Testis (tissue), 2 donors: ENCODE measurements at regions not wholly inside any gene's neighbourhood (a gene's known extent, or its start where the extent isn't known, plus 50 kb on each side); places are given as distances from the start of the nearest gene placed in this dataset.

Experiments used
- CTCF ChIP-seq, 3 experiments: fragments of 450-650 bp in 2 of 3; fragments of 200-600 bp in 1 of 3; sonication (generic) in 1 of 3; IDR thresholded peaks; one replicate each; pipeline ENCODE4 v1.5.1; 2016 to 2019; ENCODE audit warnings: antibody characterized with exemption in 3 of 3, mild to moderate bottlenecking in 2 of 3, moderate library complexity in 1 of 3
- POLR2A ChIP-seq: fragments of 450-650 bp; IDR thresholded peaks from one replicate; pipeline ENCODE4 v1.6.1; 2017; ENCODE audit warnings: antibody characterized with exemption, mild to moderate bottlenecking, moderate library complexity

- TF ChIP-seq CTCF (IDR thresholded peaks at IDR 0.05) (no peak), POLR2A (no peak)
Observed at GRCh38 chr2:57862727-57863126, 183.9 kb upstream of the VRK2 start.
